RWPE1 (cell line): ENCODE measurements at regions not wholly inside any gene's neighbourhood (a gene's known extent, or its start where the extent isn't known, plus 50 kb on each side); places are given as distances from the start of the nearest gene placed in this dataset.

ENCODE experiments used
- CTCF ChIA-PET: fragments of 350-600 bp; sonication (Branson Sonifier 250); formaldehyde crosslinking; extraction: SDS; loops from one replicate; lab custom pipeline; 2021; lab: Yijun Ruan, JAX
- POLR2A ChIA-PET: fragments of 400-600 bp; formaldehyde crosslinking; extraction: SDS; loops from one replicate; lab custom pipeline; 2020; ENCODE audit warnings: antibody characterized with exemption; ENCODE audit not compliant: low non-redundant PET; lab: Yijun Ruan, JAX
- DNase-seq: peaks from one replicate; pipeline ENCODE4 v3.0.0; 2012; ENCODE audit warnings: low spot score
- H3K27ac ChIP-seq: fragments of 450-650 bp; 2 replicates; pipeline ENCODE4 v1.5.1; 2017
- CTCF ChIP-seq: fragments of 450-650 bp; conservative IDR thresholded peaks from 2 replicates; pipeline ENCODE4 v1.5.1; 2017; ENCODE audit warnings: low read depth, mild to moderate bottlenecking

GRCh38 chr2:40803900-40804299, 352.0 kb upstream of the SLC8A1 start:
- no peak for DNase-seq
- no peak overlapping the region for H3K27ac ChIP-seq
- TF ChIP-seq CTCF = no peak
- ChIA-PET CTCF (no interaction called here), POLR2A (no interaction called here)

GRCh38 chr2:40809156-40809555, 357.3 kb upstream of the SLC8A1 start:
- DNase-seq = no peak
- TF ChIP-seq CTCF = no peak
- H3K27ac ChIP-seq = no peak overlapping the region
- ChIA-PET CTCF (no interaction called here), POLR2A (no interaction called here)

GRCh38 chr2:40814616-40815015, 362.7 kb upstream of the SLC8A1 start:
- CTCF ChIA-PET = interaction anchor here (0.6 kb wide), 1 partner anchor 1751 kb away, joined by 3 read pairs; no protein-coding TSS in a partner anchor
- no peak for TF ChIP-seq CTCF
- DNase-seq = no peak
- POLR2A ChIA-PET = no interaction called here
- no peak overlapping the region for H3K27ac ChIP-seq

- no peak for TF ChIP-seq CTCF
- DNase-seq = no peak
- H3K27ac ChIP-seq = no peak overlapping the region
- CTCF ChIA-PET = interaction anchor here (0.6 kb wide), 1 partner anchor 308 kb away, joined by 4 read pairs; no protein-coding TSS in a partner anchor
- POLR2A ChIA-PET = no interaction called here
Measured at GRCh38 chr2:40820319-40820718, 368.4 kb upstream of the SLC8A1 start.

- POLR2A ChIA-PET = no interaction called here
- H3K27ac ChIP-seq = no peak overlapping the region
- no peak for DNase-seq
- TF ChIP-seq CTCF = no peak
- CTCF ChIA-PET = no interaction called here
Measured at GRCh38 chr2:40823478-40823877, 371.6 kb upstream of the SLC8A1 start.

GRCh38 chr2:40824278-40824677, 372.4 kb upstream of the SLC8A1 start:
- no peak overlapping the region for H3K27ac ChIP-seq
- no peak for TF ChIP-seq CTCF
- CTCF ChIA-PET = no interaction called here
- DNase-seq = no peak
- POLR2A ChIA-PET = no interaction called here
